ENCODE measurements at regions not wholly inside any gene's neighbourhood (a gene's known extent, or its start where the extent isn't known, plus 50 kb on each side); places are given as distances from the start of the nearest gene placed in this dataset.

- TF ChIP-seq CTCF (conservative IDR thresholded peaks at IDR 0.05): no peak
- no peak overlapping the region for H3K27ac ChIP-seq
These were observed 49.9 kb upstream of the TTLL7 start for GRCh38 chr1:84048820-84049219.

Data from VCaP (cell line).